A673 (cell line): ENCODE measurements at regions not wholly inside any gene's neighbourhood (a gene's known extent, or its start where the extent isn't known, plus 50 kb on each side); places are given as distances from the start of the nearest gene placed in this dataset.

Experiments used
- BruUV-seq: library from RNA; stranded (reverse); fragments of 400-500 nt; replicated peaks from 2 replicates; lab custom pipeline; 2021; lab: Mats Ljungman, UMichigan
- CTCF ChIA-PET: fragments of 300-600 bp; sonication (Branson Sonifier 250); formaldehyde crosslinking; loops from one replicate; lab custom pipeline; 2022; ENCODE audit warnings: antibody characterized with exemption; lab: Charles Lee
- POLR2A ChIA-PET: fragments of 300-600 bp; sonication (Branson Sonifier 250); formaldehyde crosslinking; loops from one replicate; lab custom pipeline; 2022; ENCODE audit warnings: antibody characterized with exemption; ENCODE audit not compliant: low non-redundant PET; lab: Charles Lee
- DNase-seq: peaks from one replicate; pipeline ENCODE4 v3.0.0-alpha.2; 2015; ENCODE audit warnings: low spot score
- H3K27ac ChIP-seq: fragments of 200-600 bp; sonication (generic); 2 replicates; pipeline ENCODE4 v1.5.1; 2016; ENCODE audit warnings: mixed run types, low read depth, mild to moderate bottlenecking, mixed read lengths, antibody characterized with exemption, low read length; ENCODE audit not compliant: poor library complexity, severe bottlenecking
- H3K27me3 ChIP-seq: fragments of 200-600 bp; sonication (generic); replicated peaks from 2 replicates; pipeline ENCODE4 v1.6.1; 2017; ENCODE audit warnings: mixed run types, low read depth, mild to moderate bottlenecking, mixed read lengths, antibody characterized with exemption, low read length; ENCODE audit not compliant: insufficient read depth, poor library complexity
- H3K36me3 ChIP-seq: fragments of 200-600 bp; sonication (generic); 2 replicates; pipeline ENCODE4 v1.6.1; 2016; ENCODE audit warnings: mixed run types, mild to moderate bottlenecking, mixed read lengths, antibody characterized with exemption, low read length; ENCODE audit not compliant: insufficient read depth, poor library complexity, severe bottlenecking
- H3K4me1 ChIP-seq: fragments of 200-600 bp; sonication (generic); 2 replicates; pipeline ENCODE4 v1.6.1; 2017; ENCODE audit warnings: mixed run types, mild to moderate bottlenecking, mixed read lengths, antibody characterized with exemption, low read length; ENCODE audit not compliant: insufficient read depth, poor library complexity, severe bottlenecking
- H3K4me3 ChIP-seq: fragments of 200-600 bp; sonication (generic); 2 replicates; pipeline ENCODE4 v1.5.1; 2016; ENCODE audit warnings: low read depth, mixed run types, mild to moderate bottlenecking, mixed read lengths, low read length; ENCODE audit not compliant: poor library complexity, severe bottlenecking
- H3K9me3 ChIP-seq: fragments of 200-600 bp; sonication (generic); 2 replicates; pipeline ENCODE4 v1.6.1; 2016; ENCODE audit warnings: mixed run types, low read depth, mild to moderate bottlenecking, mixed read lengths, antibody characterized with exemption, low read length; ENCODE audit not compliant: poor library complexity, severe bottlenecking
- EZH2 ChIP-seq: fragments of 200-600 bp; sonication (generic); IDR thresholded peaks from 2 replicates; pipeline ENCODE4 v1.6.1; 2017; ENCODE audit warnings: borderline replicate concordance, low read depth, mild to moderate bottlenecking, mixed read lengths, antibody characterized with exemption, low read length; ENCODE audit not compliant: poor library complexity, severe bottlenecking
- intact Hi-C: fragments of 100-400 bp; cut with micrococcal nuclease; formaldehyde crosslinking; loops from one replicate; pipeline ENCODE4 v1.10.0; 2022; ENCODE audit not compliant: unreplicated experiment
- TF ChIP-seq, protein P1 (sequence below): fragments of 300-800, 200-600 bp; sonication (generic); conservative IDR thresholded peaks from 2 replicates; pipeline ENCODE4 v1.5.1; 2017; ENCODE audit warnings: low read depth, mild to moderate bottlenecking, antibody characterized with exemption, low read length, moderate library complexity, mixed read lengths

DNA sequence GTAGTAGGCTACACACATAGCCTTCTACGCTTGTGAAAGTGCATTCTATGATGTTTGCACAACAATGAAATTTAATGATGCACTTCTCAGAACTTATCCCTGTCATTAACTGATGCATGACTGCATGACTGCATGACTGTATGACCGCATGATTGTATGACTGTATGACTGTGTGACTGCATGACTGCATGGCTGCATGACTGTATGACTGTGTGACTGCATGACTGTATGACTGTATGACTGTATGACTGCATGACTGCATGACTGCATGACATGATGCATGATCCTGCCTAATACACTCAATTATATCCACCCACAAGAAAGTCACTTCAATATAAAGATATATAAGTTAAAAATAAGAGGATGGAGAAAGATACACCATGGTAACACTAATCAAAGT, 365.4 kb upstream of the FSIP2 start:
- no peak overlapping the region for H3K4me3 ChIP-seq
- no TSS peak for BruUV-seq
- ChIA-PET CTCF (no interaction called here), POLR2A (no interaction called here)
- H3K36me3 ChIP-seq, result no peaks in the 10 kb centered on the region
- no peak overlapping the region for H3K27ac ChIP-seq
- DNase-seq, result no peak
- no peaks in the 10 kb centered on the region for H3K4me1 ChIP-seq
- H3K9me3 ChIP-seq, result no peaks in the 10 kb centered on the region
- intact Hi-C loops, result no loop called here
- no peaks in the 10 kb centered on the region for H3K27me3 ChIP-seq
- TF ChIP-seq, protein P1, sequence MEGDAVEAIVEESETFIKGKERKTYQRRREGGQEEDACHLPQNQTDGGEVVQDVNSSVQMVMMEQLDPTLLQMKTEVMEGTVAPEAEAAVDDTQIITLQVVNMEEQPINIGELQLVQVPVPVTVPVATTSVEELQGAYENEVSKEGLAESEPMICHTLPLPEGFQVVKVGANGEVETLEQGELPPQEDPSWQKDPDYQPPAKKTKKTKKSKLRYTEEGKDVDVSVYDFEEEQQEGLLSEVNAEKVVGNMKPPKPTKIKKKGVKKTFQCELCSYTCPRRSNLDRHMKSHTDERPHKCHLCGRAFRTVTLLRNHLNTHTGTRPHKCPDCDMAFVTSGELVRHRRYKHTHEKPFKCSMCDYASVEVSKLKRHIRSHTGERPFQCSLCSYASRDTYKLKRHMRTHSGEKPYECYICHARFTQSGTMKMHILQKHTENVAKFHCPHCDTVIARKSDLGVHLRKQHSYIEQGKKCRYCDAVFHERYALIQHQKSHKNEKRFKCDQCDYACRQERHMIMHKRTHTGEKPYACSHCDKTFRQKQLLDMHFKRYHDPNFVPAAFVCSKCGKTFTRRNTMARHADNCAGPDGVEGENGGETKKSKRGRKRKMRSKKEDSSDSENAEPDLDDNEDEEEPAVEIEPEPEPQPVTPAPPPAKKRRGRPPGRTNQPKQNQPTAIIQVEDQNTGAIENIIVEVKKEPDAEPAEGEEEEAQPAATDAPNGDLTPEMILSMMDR, result no peak
- TF ChIP-seq EZH2, result no peak

DNA sequence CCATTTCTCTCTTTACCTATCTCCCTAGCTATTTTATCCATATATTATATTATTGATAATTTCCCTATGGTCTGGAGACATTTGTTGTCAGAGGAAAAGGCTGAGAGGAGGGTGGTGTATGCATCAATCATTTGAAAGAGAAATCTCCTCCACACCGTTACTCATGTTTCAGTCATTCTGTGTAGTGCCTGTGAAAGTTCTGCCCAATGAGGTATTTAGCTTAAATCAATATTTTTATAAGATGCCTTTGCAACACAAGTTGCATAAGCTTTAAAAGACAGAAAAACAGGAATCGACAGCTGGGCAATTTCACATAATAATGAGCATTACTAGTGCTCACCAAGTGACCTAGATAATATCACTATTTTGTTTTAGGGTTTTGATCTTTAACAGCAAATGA, 363.7 kb upstream of the FSIP2 start:
- no peaks in the 10 kb centered on the region for H3K27me3 ChIP-seq
- no peaks in the 10 kb centered on the region for H3K36me3 ChIP-seq
- H3K27ac ChIP-seq, result no peak overlapping the region
- ChIA-PET CTCF (no interaction called here), POLR2A (no interaction called here)
- H3K9me3 ChIP-seq, result no peaks in the 10 kb centered on the region
- no peak overlapping the region for H3K4me3 ChIP-seq
- no TSS peak for BruUV-seq
- DNase-seq, result no peak
- no peaks in the 10 kb centered on the region for H3K4me1 ChIP-seq
- TF ChIP-seq, protein P1, result no peak
- TF ChIP-seq EZH2, result no peak
- intact Hi-C loops, result no loop called here

GRCh38 chr2:185375731-185376130, 362.9 kb upstream of the FSIP2 start:
- TF ChIP-seq EZH2, result no peak
- TF ChIP-seq, protein P1, result no peak
- H3K9me3 ChIP-seq, result no peaks in the 10 kb centered on the region
- ChIA-PET POLR2A (no interaction called here), CTCF (no interaction called here)
- no peaks in the 10 kb centered on the region for H3K4me1 ChIP-seq
- intact Hi-C loops, result no loop called here
- DNase-seq, result no peak
- H3K27me3 ChIP-seq, result no peaks in the 10 kb centered on the region
- H3K4me3 ChIP-seq, result no peak overlapping the region
- H3K36me3 ChIP-seq, result no peaks in the 10 kb centered on the region
- no TSS peak for BruUV-seq
- no peak overlapping the region for H3K27ac ChIP-seq
